ENCODE measurements at regions not wholly inside any gene's neighbourhood (a gene's known extent, or its start where the extent isn't known, plus 50 kb on each side); places are given as distances from the start of the nearest gene placed in this dataset.
"Not testable (repeated sequence)": the region's sequence is repeated elsewhere in the genome, so short reads cannot be mapped to it uniquely, and the experiment has no call there.

DNA sequence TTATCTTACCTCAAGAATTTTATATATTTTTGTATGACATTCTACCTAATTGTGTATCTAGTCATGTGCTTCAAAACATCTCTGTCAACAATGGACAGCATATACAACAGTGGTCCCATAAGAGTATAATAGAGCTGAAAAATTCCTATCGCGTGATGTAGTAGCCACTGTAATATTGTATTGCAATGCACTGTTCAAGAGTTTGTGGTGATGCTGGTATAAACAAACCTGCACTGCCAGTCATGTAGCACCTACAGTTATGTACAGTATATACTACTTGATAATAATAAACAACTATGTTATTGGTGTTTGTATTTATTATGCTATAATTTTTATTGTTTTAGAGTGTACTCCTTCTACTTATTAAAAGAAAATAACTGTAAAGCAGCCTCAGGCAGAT, 672.7 kb downstream of the CD109 start:
- H3K9me3 Mint-ChIP-seq: peaks cover 3% of the 10 kb centered on the region
- no peak for ATAC-seq

DNA sequence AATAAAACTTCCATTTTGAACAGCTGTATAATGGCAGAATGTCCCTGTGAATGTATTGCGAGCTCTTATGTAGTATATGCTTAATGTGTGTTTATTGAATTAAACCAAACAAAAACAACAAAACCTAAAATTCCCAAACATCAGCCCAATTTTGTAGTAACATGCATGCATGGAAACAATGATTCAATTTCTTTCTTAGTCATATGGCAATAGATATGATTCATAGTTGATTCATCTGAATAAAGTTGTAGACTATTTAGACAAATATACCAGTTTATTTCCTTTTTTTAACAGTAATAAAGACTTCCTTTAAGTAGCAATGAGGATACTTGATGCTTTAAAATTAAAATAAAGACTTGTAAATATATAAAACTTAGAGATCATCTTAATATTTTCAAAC, 670.6 kb downstream of the CD109 start:
- Mint-ChIP-seq H3K4me3 (no peak overlapping the region), H3K36me3 (no peaks in the 10 kb centered on the region), H3K27me3 (no peaks in the 10 kb centered on the region), H3K9me3 (peaks cover 3% of the 10 kb centered on the region), H3K27ac (no peak overlapping the region), H3K4me1 (ENCODE audit: low read depth in 2 of 2) (no peaks in the 10 kb centered on the region)
- no peak for ATAC-seq
- no peak for DNase-seq (ENCODE audit: low spot score)

More for the DNA sequence above, 672.7 kb downstream of the CD109 start:
- no peaks in the 10 kb centered on the region for H3K36me3 Mint-ChIP-seq
- no peaks in the 10 kb centered on the region for H3K4me1 Mint-ChIP-seq (ENCODE audit: low read depth in 2 of 2)
- no peak for DNase-seq (ENCODE audit: low spot score)
- no peak overlapping the region for H3K4me3 Mint-ChIP-seq
- H3K27ac Mint-ChIP-seq: no peak overlapping the region
- H3K27me3 Mint-ChIP-seq: no peaks in the 10 kb centered on the region

DNA sequence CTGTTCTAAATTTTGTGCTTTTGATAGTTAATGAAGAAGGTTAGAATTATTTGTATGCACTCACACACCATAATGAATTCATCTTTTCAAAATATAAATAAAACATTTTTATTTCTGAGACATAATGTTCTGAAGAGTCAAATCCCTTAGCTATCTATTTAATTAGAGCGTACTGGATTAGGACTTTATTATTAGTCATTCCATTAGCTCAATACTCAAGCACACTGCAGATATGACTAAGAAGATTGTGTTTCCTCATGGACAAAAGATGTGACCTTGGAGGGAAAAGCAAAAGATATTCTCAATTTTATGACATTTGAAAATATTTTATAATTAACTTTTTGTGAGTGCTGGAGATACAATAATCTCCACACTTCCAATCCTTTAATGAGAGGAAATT, 666.4 kb downstream of the CD109 start:
- Mint-ChIP-seq H3K36me3 (no peaks in the 10 kb centered on the region), H3K27me3 (no peaks in the 10 kb centered on the region), H3K27ac (no peak overlapping the region), H3K4me3 (no peak overlapping the region), H3K9me3 (no peaks in the 10 kb centered on the region), H3K4me1 (ENCODE audit: low read depth in 2 of 2) (no peaks in the 10 kb centered on the region)
- ATAC-seq (no peak), DNase-seq (ENCODE audit: low spot score) (no peak)

DNA sequence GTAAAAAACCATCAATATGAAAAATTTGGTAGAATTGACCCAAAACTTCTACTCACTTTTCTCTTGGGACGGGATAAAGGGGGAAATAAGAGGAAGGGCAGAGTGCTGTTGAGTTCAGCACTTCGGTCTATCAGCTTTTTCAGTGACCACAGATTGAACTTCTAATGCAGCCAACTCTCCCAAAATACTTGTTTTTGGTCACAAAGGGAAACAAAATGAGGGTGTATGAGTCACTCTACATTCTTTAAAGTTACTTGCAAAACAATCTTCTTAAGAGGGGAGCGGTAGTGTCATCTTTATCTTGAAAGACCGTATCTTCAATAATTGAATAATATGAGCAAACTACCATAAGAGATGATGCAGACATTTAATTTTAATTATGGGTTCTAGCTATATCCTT, 661.3 kb downstream of the CD109 start:
- Mint-ChIP-seq H3K9me3 (peaks cover 2% of the 10 kb centered on the region), H3K36me3 (no peaks in the 10 kb centered on the region), H3K27ac (no peak overlapping the region), H3K27me3 (no peaks in the 10 kb centered on the region), H3K4me1 (ENCODE audit: low read depth in 2 of 2) (no peaks in the 10 kb centered on the region), H3K4me3 (no peak overlapping the region)
- DNase-seq (ENCODE audit: low spot score) (no peak), ATAC-seq (no peak)

DNA sequence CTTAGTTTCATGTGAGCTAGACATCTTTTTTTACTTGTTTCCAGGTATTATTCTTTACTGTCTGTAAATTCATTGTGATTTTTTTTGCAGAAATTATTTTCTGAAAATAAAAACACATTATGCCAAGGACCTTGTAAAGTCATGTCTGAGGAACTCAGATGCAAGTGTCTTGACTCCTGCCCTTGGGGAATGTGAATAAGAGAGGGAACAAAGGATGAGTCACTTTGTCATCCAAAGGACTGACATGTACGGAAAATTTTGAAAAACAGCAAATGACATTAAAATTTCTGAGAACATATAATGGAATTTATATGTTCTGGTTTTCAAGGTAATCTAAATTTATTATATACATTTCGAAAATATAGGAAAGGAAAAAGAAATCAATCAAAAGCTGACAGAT, 660.4 kb downstream of the CD109 start:
- ATAC-seq: no peak
- H3K9me3 Mint-ChIP-seq: peaks cover 2% of the 10 kb centered on the region
- no peaks in the 10 kb centered on the region for H3K36me3 Mint-ChIP-seq
- DNase-seq (ENCODE audit: low spot score): no peak
- H3K4me1 Mint-ChIP-seq (ENCODE audit: low read depth in 2 of 2): no peaks in the 10 kb centered on the region
- H3K27ac Mint-ChIP-seq: no peak overlapping the region
- no peak overlapping the region for H3K4me3 Mint-ChIP-seq
- no peaks in the 10 kb centered on the region for H3K27me3 Mint-ChIP-seq

DNA sequence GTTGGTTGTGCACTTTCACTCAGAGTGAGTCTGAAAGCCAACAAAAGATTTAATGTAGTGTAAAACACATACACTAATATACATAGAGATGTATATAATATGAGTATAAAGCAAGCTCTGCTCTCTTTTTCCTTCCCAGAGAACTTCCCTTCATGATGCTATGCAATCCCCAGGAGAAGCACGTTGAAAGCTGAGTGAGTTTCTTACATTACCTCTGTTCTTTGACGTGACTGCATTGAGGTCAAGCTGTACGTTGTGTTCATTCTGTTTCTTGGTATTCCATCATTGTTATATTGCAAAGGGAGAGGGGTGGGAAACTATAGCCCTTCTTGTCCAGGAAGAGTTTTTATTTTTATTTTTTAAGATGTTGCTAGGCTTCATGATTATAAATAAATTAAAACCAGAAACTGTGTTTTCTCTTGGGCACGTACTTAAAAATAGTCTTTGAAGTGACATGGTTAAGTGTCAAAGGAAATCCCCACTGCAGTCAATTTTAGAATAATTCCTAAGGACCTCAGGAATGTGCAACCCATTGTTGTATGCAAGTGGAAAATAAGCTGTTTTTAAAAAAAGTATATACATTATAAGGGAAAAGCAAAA, 651.0 kb downstream of the CD109 start:
- Mint-ChIP-seq H3K4me3 (no peak overlapping the region), H3K27me3 (no peaks in the 10 kb centered on the region), H3K36me3 (peaks cover 4% of the 10 kb centered on the region), H3K4me1 (ENCODE audit: low read depth in 2 of 2) (no peaks in the 10 kb centered on the region), H3K27ac (no peak overlapping the region), H3K9me3 (peaks cover 7% of the 10 kb centered on the region)
- ATAC-seq: no peak
- DNase-seq (ENCODE audit: low spot score): no peak

DNA sequence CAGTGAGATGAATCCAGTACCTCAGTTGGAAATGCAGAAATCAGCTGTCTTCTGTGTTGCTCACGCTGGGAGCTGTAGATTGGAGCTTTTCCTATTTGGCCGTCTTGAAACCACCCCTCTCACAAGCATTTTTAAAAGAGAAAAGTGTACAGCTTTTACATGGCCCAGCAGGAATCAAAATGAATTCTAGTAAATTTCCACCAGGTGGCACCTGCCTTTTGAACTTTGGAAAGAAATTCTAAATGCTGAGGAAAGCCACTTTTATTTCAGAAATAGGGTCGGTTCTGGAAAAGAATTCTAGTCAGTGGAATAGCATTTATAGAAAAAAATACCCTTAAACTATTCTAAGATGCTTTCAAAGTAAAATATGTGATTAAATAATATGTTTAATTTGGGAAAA, 647.8 kb downstream of the CD109 start:
- DNase-seq (ENCODE audit: low spot score): no peak
- no peak overlapping the region for H3K4me3 Mint-ChIP-seq
- no peak for ATAC-seq
- H3K27me3 Mint-ChIP-seq: no peaks in the 10 kb centered on the region
- H3K36me3 Mint-ChIP-seq: peaks cover 4% of the 10 kb centered on the region
- H3K9me3 Mint-ChIP-seq: peaks cover 15% of the 10 kb centered on the region
- no peak overlapping the region for H3K27ac Mint-ChIP-seq
- no peaks in the 10 kb centered on the region for H3K4me1 Mint-ChIP-seq (ENCODE audit: low read depth in 2 of 2)

DNA sequence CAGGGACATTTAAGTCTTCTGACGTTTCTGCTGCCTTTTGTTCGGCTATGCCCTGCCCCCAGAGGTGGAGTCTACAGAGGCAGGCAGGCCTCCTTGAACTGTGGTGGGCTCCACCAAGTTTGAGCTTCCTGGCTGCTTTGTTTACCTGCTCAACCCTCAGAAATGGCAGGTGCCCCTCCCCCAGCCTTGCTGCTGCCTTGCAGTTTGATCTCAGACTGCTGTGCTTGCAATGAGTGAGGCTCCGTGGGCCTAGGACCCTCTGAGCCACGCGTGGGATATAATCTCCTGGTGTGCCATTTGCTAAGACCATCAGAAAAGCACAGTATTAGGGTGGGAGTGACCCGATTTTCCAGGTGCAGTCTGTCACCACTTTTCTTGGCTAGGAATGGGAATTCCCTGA, 647.3 kb downstream of the CD109 start:
- peaks cover 13% of the 10 kb centered on the region for H3K9me3 Mint-ChIP-seq
- not testable (repeated sequence) for H3K4me1 Mint-ChIP-seq (ENCODE audit: low read depth in 2 of 2); H3K36me3 Mint-ChIP-seq; H3K27me3 Mint-ChIP-seq; H3K4me3 Mint-ChIP-seq; H3K27ac Mint-ChIP-seq; DNase-seq (ENCODE audit: low spot score); ATAC-seq

DNA sequence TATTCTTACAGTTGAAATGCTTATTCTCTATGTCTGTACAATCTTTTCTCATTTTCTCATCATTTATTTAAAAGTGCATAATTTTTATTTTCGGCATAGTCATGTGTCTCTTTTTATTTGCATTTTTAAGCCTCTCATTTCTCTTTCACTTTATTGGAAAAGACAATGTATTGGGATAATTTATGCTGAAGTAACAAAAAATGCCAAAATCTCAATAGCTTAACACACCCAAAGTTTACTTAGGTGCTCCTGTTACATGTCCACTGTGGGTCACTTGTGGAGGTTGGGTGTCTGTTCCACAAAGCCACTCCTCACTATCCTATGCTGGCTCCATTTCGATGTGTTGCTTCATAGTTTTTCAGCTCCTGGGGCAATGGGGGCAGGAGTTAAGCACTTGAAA, 638.7 kb downstream of the CD109 start:
- Mint-ChIP-seq H3K36me3 (peaks cover 5% of the 10 kb centered on the region), H3K27me3 (no peaks in the 10 kb centered on the region), H3K4me1 (ENCODE audit: low read depth in 2 of 2) (no peaks in the 10 kb centered on the region), H3K27ac (no peak overlapping the region), H3K9me3 (peaks cover 13% of the 10 kb centered on the region), H3K4me3 (no peak overlapping the region)
- ATAC-seq (no peak), DNase-seq (ENCODE audit: low spot score) (no peak)

DNA sequence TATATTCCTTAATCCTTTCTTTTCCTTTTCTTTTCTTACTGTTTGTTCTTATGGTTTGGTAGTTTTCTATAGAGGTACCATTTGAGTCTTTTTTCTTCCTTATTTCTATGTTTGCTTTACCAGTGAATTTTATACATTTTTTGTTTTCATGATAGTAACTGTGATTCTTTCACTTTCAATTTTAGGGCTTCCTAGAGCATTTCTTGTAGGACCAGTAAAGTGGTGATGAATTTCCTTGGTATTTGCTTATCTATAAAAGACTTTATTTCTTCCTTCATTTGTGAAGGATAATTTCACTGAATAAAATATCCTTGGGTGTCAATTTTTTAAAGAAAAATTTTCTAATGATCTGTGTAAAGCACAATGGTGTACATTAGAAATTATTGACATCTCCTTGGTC, 637.4 kb downstream of the CD109 start:
- ATAC-seq (no peak), DNase-seq (ENCODE audit: low spot score) (no peak)
- Mint-ChIP-seq H3K27me3 (no peaks in the 10 kb centered on the region), H3K36me3 (peaks cover 5% of the 10 kb centered on the region), H3K9me3 (peaks cover 11% of the 10 kb centered on the region), H3K4me1 (ENCODE audit: low read depth in 2 of 2) (no peaks in the 10 kb centered on the region), H3K4me3 (no peak overlapping the region), H3K27ac (no peak overlapping the region)

DNA sequence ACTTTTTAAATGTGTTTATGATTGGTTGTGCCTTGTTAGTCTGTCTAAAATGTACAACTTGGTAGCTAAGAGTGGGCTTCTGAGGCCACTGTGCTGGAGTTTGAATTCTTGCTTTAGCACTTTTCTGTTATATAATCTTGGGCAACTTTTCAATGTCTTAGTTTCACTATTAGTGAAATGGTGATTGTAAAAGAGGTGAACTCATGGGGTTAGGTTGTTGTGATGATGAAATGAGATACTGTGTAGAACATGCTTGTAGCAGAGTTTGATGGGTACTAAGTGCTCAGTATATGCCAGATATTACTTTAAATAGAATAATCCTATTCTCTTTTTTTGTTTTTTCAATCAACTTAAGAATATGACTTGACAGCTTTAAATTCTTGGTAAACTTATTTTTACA, 624.7 kb downstream of the CD109 start:
- Mint-ChIP-seq H3K9me3 (peaks cover 6% of the 10 kb centered on the region), H3K27me3 (no peaks in the 10 kb centered on the region), H3K4me3 (no peak overlapping the region), H3K27ac (no peak overlapping the region), H3K4me1 (ENCODE audit: low read depth in 2 of 2) (no peaks in the 10 kb centered on the region), H3K36me3 (peaks cover 4% of the 10 kb centered on the region)
- ATAC-seq (no peak), DNase-seq (ENCODE audit: low spot score) (no peak)

DNA sequence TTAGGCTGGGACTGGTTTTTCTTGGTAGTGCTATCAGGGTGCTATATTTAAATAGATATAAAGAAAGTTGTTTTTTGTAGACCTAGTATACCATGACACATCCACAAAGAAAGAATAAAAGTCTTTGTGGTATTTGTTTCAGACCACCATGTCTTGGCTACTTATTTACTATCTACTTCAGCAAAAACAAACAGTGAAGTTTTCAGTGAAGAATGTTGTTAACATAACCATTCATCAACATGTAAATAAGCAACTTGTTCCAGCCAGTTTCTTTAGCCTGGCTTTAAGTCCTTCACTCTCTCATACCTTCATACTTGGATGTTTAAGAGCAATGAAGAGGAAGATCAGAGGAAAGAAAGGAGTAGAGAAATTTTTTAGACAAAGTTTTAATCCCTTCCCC, 624.1 kb downstream of the CD109 start:
- no peak for DNase-seq (ENCODE audit: low spot score)
- no peak overlapping the region for H3K27ac Mint-ChIP-seq
- H3K36me3 Mint-ChIP-seq: peaks cover 4% of the 10 kb centered on the region
- H3K4me3 Mint-ChIP-seq: no peak overlapping the region
- ATAC-seq: no peak
- H3K27me3 Mint-ChIP-seq: no peaks in the 10 kb centered on the region
- H3K9me3 Mint-ChIP-seq: peaks cover 7% of the 10 kb centered on the region
- no peaks in the 10 kb centered on the region for H3K4me1 Mint-ChIP-seq (ENCODE audit: low read depth in 2 of 2)

DNA sequence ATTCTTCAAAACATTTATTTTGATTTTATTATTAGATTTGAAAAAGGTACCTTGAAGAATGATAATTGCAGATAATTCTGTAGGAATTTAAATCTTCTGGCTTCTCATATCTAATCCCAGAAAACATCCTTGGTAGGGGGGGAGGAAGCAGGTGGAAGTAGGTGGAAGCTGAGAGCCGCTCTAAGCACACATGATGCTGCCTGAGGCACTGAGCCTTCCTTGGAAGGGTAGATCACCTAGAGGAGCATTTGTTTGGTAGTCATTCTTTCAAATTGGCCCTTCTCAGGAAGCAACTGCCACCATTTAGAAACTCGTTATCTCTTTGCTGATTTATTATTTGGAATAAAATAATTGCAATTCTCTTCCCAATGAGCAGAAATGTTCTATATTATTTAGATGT, 623.3 kb downstream of the CD109 start:
- peaks cover 4% of the 10 kb centered on the region for H3K36me3 Mint-ChIP-seq
- H3K27ac Mint-ChIP-seq: no peak overlapping the region
- ATAC-seq (no peak), DNase-seq (ENCODE audit: low spot score) (no peak)
- no peaks in the 10 kb centered on the region for H3K27me3 Mint-ChIP-seq
- peaks cover 6% of the 10 kb centered on the region for H3K9me3 Mint-ChIP-seq
- H3K4me3 Mint-ChIP-seq: no peak overlapping the region
- no peaks in the 10 kb centered on the region for H3K4me1 Mint-ChIP-seq (ENCODE audit: low read depth in 2 of 2)

DNA sequence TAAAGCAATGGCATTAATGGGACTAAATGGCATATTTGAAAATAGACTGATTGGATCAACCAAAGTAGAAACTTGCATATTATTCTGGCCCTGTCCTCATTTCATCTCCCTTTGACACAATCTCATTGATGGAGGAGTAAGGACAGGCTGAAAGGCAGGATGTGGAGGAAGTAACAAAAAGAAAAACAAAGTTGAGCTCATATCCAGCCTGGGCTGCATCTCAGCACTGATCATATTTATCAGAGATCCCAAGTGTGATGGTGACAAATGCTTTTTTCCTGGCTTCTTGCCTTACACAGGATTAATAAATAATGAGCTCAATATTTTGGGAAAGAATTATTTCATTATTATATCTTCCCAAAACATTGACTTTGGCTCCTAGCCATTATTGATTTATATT, 622.7 kb downstream of the CD109 start:
- Mint-ChIP-seq H3K27ac (no peak overlapping the region), H3K36me3 (peaks cover 4% of the 10 kb centered on the region), H3K27me3 (no peaks in the 10 kb centered on the region), H3K9me3 (peaks cover 4% of the 10 kb centered on the region), H3K4me1 (ENCODE audit: low read depth in 2 of 2) (no peaks in the 10 kb centered on the region), H3K4me3 (no peak overlapping the region)
- ATAC-seq: no peak
- no peak for DNase-seq (ENCODE audit: low spot score)

DNA sequence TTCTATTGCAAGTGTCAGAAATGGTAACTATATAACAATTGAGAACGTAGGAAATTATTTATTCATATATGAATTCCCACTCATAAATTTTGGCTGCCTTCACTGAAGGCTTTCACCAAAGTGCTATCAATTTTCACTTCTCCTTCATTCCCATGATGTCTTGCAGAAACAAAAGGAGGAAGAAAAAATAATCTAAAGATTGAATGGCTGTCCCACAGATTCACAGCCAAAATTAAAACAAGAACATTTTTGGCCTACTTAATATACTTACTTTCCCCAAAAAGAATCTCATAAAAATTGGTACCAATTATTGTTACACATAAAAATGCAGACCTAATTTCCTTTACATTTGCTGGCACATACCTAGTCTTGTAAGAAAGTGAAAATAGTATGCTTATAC, 616.1 kb downstream of the CD109 start:
- Mint-ChIP-seq H3K4me3 (no peak overlapping the region), H3K36me3 (peaks cover 3% of the 10 kb centered on the region), H3K4me1 (ENCODE audit: low read depth in 2 of 2) (no peaks in the 10 kb centered on the region), H3K27me3 (no peaks in the 10 kb centered on the region), H3K27ac (no peak overlapping the region), H3K9me3 (peaks cover 4% of the 10 kb centered on the region)
- DNase-seq (ENCODE audit: low spot score) (no peak), ATAC-seq (no peak)

Measured in natural killer cell treated with Interleukin-12 subunit alpha and Interleukin-12 subunit beta and Interleukin-15 and Interleukin-18, amount 100 ng/mL, for 72 hours (primary cell).